PC-9 (cell line): ENCODE measurements at regions not wholly inside any gene's neighbourhood (a gene's known extent, or its start where the extent isn't known, plus 50 kb on each side); places are given as distances from the start of the nearest gene placed in this dataset.

Source experiments
- BruUV-seq: library from RNA; stranded (reverse); fragments of 400-500 nt; replicated peaks from 2 replicates; lab custom pipeline; 2021; lab: Mats Ljungman, UMichigan
- CTCF ChIA-PET: fragments of 300-600 bp; sonication (Branson Sonifier 250); formaldehyde crosslinking; loops from one replicate; lab custom pipeline; 2022; ENCODE audit warnings: antibody characterized with exemption; lab: Charles Lee
- POLR2A ChIA-PET: fragments of 300-600 bp; sonication (Branson Sonifier 250); formaldehyde crosslinking; loops from one replicate; lab custom pipeline; 2022; ENCODE audit warnings: antibody characterized with exemption; ENCODE audit not compliant: unreplicated experiment; lab: Charles Lee
- DNase-seq, 2 experiments: peaks; one replicate each; pipeline versions ENCODE4 v3.0.0 to v3.0.0-alpha.2; 2015 to 2022; ENCODE audit warnings: mixed read lengths in 1 of 2
- H2AFZ ChIP-seq: fragments of 200-600 bp; sonication (generic); 2 replicates; pipeline ENCODE4 v1.8.1; 2017; ENCODE audit warnings: antibody characterized with exemption
- H3F3A ChIP-seq: fragments of 200-600 bp; sonication (generic); 2 replicates; pipeline ENCODE4 v1.8.1; 2017; ENCODE audit warnings: antibody characterized with exemption, mild to moderate bottlenecking, low read depth; ENCODE audit not compliant: insufficient read depth
- H3K27ac ChIP-seq: fragments of 200-600 bp; sonication (generic); 2 replicates; pipeline ENCODE4 v1.6.1; 2016; ENCODE audit warnings: mixed run types
- H3K27me3 ChIP-seq: fragments of 200-600 bp; sonication (generic); 2 replicates; pipeline ENCODE4 v1.6.1; 2016; ENCODE audit warnings: low read depth, mixed run types; ENCODE audit not compliant: insufficient read depth
- H3K36me3 ChIP-seq: fragments of 200-600 bp; sonication (generic); 2 replicates; pipeline ENCODE4 v1.6.1; 2016; ENCODE audit warnings: low read depth, mixed run types
- H3K4me1 ChIP-seq: fragments of 200-600 bp; sonication (generic); replicated peaks from 2 replicates; pipeline ENCODE4 v1.6.1; 2016; ENCODE audit warnings: mixed run types; ENCODE audit not compliant: insufficient read depth
- H3K4me2 ChIP-seq: fragments of 200-600 bp; sonication (generic); 2 replicates; pipeline ENCODE4 v1.6.1; 2017; ENCODE audit warnings: mixed run types
- H3K4me3 ChIP-seq: fragments of 200-600 bp; sonication (generic); 2 replicates; pipeline ENCODE4 v1.6.1; 2016; ENCODE audit warnings: mixed run types
- H3K79me2 ChIP-seq: fragments of 200-600 bp; sonication (generic); 2 replicates; pipeline ENCODE4 v1.6.1; 2017; ENCODE audit warnings: low read depth, mixed run types
- H3K9me2 ChIP-seq: fragments of 200-600 bp; sonication (generic); 2 replicates; pipeline ENCODE4 v1.8.1; 2017; ENCODE audit warnings: mild to moderate bottlenecking; ENCODE audit not compliant: insufficient read depth
- H3K9me3 ChIP-seq: fragments of 200-600 bp; sonication (generic); 2 replicates; pipeline ENCODE4 v1.8.1; 2016; ENCODE audit warnings: low read depth; ENCODE audit not compliant: insufficient read depth
- H4K20me1 ChIP-seq: fragments of 200-600 bp; sonication (generic); 2 replicates; pipeline ENCODE4 v1.8.1; 2017; ENCODE audit not compliant: insufficient read depth
- EZH2 ChIP-seq: fragments of 200-600 bp; sonication (generic); IDR thresholded peaks from 2 replicates; pipeline ENCODE4 v1.8.0; 2017; ENCODE audit warnings: antibody characterized with exemption, low read depth
- intact Hi-C: fragments of 100-400 bp; cut with micrococcal nuclease; formaldehyde crosslinking; loops from one replicate; pipeline ENCODE4 v1.10.0; 2022; ENCODE audit not compliant: unreplicated experiment
- TF ChIP-seq, protein P1 (sequence below): fragments of 200-600 bp; sonication (generic); conservative IDR thresholded peaks from 2 replicates; pipeline ENCODE4 v1.6.1; 2017; ENCODE audit warnings: mixed run types, antibody characterized with exemption, mild to moderate bottlenecking, moderate library complexity

DNA sequence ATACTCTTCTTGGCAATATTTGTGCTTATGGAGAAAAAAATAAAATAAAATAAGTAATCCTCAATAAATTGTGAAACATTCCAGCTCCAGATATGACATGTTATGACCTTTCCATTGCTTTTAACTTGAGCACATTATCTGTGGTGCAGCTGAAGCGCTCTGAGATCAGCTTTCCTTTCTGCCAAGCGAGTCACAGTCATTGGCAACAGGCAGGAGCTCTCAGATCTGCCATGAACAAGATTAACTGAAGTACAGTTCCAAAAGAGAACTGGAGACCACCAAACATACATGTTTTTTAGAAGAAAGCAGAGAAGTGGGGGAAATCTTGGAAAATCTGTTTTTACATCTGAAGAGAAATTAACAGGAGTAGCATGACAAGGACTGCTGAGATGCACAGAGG is 89.2 kb upstream of the DSCAM start:
- Histone ChIP-seq H4K20me1 (no peaks in the 10 kb centered on the region), H3K4me2 (no peak overlapping the region), H3F3A (no peaks in the 10 kb centered on the region), H3K79me2 (no peaks in the 10 kb centered on the region), H2AFZ (no peak overlapping the region), H3K4me3 (no peak overlapping the region), H3K9me2 (no peaks in the 10 kb centered on the region), H3K27ac (no peak overlapping the region), H3K27me3 (0 out of 2 replicates have a peak, but pooled peaks cover 3% of the 10 kb centered on the region), H3K9me3 (no peaks in the 10 kb centered on the region), H3K36me3 (no peaks in the 10 kb centered on the region), H3K4me1 (no peaks in the 10 kb centered on the region)
- BruUV-seq: no TSS peak
- intact Hi-C loops: no loop called here
- POLR2A ChIA-PET: no interaction called here
- TF ChIP-seq, protein P1, sequence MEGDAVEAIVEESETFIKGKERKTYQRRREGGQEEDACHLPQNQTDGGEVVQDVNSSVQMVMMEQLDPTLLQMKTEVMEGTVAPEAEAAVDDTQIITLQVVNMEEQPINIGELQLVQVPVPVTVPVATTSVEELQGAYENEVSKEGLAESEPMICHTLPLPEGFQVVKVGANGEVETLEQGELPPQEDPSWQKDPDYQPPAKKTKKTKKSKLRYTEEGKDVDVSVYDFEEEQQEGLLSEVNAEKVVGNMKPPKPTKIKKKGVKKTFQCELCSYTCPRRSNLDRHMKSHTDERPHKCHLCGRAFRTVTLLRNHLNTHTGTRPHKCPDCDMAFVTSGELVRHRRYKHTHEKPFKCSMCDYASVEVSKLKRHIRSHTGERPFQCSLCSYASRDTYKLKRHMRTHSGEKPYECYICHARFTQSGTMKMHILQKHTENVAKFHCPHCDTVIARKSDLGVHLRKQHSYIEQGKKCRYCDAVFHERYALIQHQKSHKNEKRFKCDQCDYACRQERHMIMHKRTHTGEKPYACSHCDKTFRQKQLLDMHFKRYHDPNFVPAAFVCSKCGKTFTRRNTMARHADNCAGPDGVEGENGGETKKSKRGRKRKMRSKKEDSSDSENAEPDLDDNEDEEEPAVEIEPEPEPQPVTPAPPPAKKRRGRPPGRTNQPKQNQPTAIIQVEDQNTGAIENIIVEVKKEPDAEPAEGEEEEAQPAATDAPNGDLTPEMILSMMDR: no peak
- no peak for TF ChIP-seq EZH2
- DNase-seq: no peak
- CTCF ChIA-PET: no interaction called here

DNA sequence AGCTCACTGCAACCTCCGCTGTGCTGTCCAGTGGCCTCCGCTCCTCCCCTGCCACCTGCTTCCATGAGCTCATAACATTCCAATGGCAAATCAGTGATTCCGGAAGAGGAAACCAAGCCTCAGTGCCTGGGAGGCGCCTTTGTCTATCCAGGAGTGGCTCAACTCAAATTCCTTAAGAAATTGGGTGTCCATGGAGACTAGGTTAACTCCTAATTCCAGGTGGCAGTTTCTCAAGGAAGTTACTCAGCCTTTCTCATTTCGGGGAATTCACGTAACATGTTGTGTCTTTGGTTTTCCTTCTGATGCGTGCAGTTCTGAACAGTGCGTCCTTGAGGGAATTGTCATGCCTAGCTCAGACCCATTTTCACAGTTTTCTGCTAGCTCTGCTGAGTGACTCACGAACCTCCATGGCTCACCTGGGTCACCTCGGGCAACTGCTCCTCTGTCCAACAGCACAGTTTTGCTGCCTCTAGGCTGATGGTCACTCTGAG is 89.9 kb upstream of the DSCAM start:
- no peaks in the 10 kb centered on the region for H3K9me3 ChIP-seq
- TF ChIP-seq, protein P1: no peak
- no peak for TF ChIP-seq EZH2
- no peaks in the 10 kb centered on the region for H3K79me2 ChIP-seq
- no peaks in the 10 kb centered on the region for H3K36me3 ChIP-seq
- H4K20me1 ChIP-seq: no peaks in the 10 kb centered on the region
- no peak overlapping the region for H3K27ac ChIP-seq
- no peak for DNase-seq
- H3K4me3 ChIP-seq: no peak overlapping the region
- H3K4me1 ChIP-seq: no peaks in the 10 kb centered on the region
- no peak overlapping the region for H2AFZ ChIP-seq
- 0 out of 2 replicates have a peak, but pooled peaks cover 3% of the 10 kb centered on the region for H3K27me3 ChIP-seq
- POLR2A ChIA-PET: no interaction called here
- CTCF ChIA-PET: no interaction called here
- H3K4me2 ChIP-seq: no peak overlapping the region
- no peaks in the 10 kb centered on the region for H3K9me2 ChIP-seq
- no peaks in the 10 kb centered on the region for H3F3A ChIP-seq
- no TSS peak for BruUV-seq
- intact Hi-C loops: no loop called here

DNA sequence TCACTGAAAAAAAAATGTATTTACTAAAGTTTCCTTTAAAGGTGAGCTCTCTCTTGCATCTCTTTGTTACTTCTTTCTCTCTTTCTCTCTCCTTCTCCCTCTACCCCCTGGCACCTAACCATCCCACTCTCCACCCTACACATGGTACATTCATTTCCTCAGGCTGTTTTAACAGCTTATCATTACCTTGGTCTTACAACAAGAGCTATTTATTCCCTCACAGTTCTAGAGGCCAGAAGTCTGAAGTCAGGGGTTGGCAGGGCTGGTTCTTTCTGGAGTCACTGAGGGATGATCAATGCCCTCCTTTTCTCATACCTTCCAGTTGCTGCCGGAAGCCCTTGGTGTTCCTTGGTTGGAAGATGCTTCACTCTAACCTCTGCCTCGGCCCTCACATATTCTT is 91.1 kb upstream of the DSCAM start:
- no TSS peak for BruUV-seq
- H3K9me2 ChIP-seq: no peaks in the 10 kb centered on the region
- CTCF ChIA-PET: no interaction called here
- no peak overlapping the region for H3K4me2 ChIP-seq
- POLR2A ChIA-PET: no interaction called here
- intact Hi-C loops: no loop called here
- 0 out of 2 replicates have a peak, but pooled peaks cover 1% of the 10 kb centered on the region for H3K27me3 ChIP-seq
- no peak overlapping the region for H3K4me3 ChIP-seq
- H3K79me2 ChIP-seq: no peaks in the 10 kb centered on the region
- no peaks in the 10 kb centered on the region for H3F3A ChIP-seq
- no peaks in the 10 kb centered on the region for H3K9me3 ChIP-seq
- DNase-seq: no peak
- H2AFZ ChIP-seq: no peak overlapping the region
- TF ChIP-seq, protein P1: no peak
- no peak for TF ChIP-seq EZH2
- H3K27ac ChIP-seq: no peak overlapping the region
- no peaks in the 10 kb centered on the region for H4K20me1 ChIP-seq
- no peaks in the 10 kb centered on the region for H3K4me1 ChIP-seq
- no peaks in the 10 kb centered on the region for H3K36me3 ChIP-seq
